Inferior parietal cortex (tissue), 1 donor: ENCODE measurements at regions not wholly inside any gene's neighbourhood (a gene's known extent, or its start where the extent isn't known, plus 50 kb on each side); places are given as distances from the start of the nearest gene placed in this dataset.
"Not testable (repeated sequence)": the region's sequence is repeated elsewhere in the genome, so short reads cannot be mapped to it uniquely, and the experiment has no call there.

Source experiments
- DNase-seq: peaks from one replicate; pipeline ENCODE4 v3.0.0-alpha.2; 2016; ENCODE audit errors: extremely low spot score

DNA sequence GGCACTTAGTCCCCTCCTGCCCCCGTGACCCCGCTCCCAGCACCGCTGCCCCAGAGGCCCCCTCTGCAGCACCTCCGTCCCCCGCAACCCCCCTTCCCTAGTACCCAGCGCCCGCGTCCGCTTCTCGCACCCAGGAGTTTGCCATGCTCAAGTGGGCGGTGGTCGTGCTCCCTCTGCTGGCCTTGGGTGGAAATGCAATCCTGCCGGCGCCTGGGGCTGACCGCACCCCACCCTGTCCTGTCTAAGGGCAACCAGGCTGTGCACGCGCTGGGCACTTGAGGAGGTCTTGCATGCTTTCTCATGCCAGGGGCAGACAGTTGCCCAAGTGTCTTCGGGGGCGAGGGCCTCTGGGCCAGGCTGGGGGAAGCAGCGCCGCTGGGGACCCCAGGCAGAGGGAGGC, 1544.9 kb upstream of the USP9Y start:
- DNase-seq = not testable (repeated sequence)

- not testable (repeated sequence) for DNase-seq
Measured at GRCh38 chrY:11156846-11157245, 1544.2 kb upstream of the USP9Y start.

DNA sequence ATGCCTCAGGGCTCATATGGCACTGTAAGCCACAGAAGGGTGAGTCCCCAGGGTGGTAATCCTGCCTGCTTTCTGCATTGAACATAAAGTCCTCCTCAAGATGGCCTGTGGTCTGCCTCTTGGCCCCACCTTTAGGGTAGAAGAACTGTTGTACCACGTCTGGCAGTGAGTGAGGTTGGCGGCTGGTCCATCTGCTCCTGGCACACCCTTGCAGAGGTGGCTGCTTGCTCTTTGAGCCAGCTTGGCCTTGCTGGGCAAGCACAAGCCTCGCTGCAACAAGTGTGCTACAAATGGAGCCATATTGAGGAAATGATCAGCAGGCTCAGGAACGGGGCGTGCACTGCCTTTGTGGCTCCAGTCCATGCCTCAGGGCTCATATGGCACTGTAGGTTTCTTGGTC, 1524.0 kb upstream of the USP9Y start:
- DNase-seq = not testable (repeated sequence)

GRCh38 chrY:11201133-11201532, 1499.9 kb upstream of the USP9Y start:
- not testable (repeated sequence) for DNase-seq

GRCh38 chrY:11214851-11215250, 1486.2 kb upstream of the USP9Y start:
- DNase-seq = not testable (repeated sequence)
